ENCODE measurements at regions not wholly inside any gene's neighbourhood (a gene's known extent, or its start where the extent isn't known, plus 50 kb on each side); places are given as distances from the start of the nearest gene placed in this dataset.

- TF ChIP-seq CTCF (IDR thresholded peaks at IDR 0.05; ENCODE audit: control extremely low read depth in 1 of 3, insufficient read depth in 1 of 3, low read depth in 1 of 3, low read length in 3 of 3) (no peak), JUN (IDR thresholded peaks at IDR 0.05; ENCODE audit: low read depth, low read length) (no peak), RFX5 (IDR thresholded peaks at IDR 0.05; ENCODE audit: borderline replicate concordance, low read depth, low read length) (no peak), JUND (IDR thresholded peaks at IDR 0.05; ENCODE audit: low read length) (no peak), TBP (IDR thresholded peaks at IDR 0.05; ENCODE audit: low read depth, low read length) (no peak), RNF2 (IDR thresholded peaks at IDR 0.05; ENCODE audit: borderline replicate concordance, low read depth, low read length, missing control alignments, poor library complexity, severe bottlenecking) (no peak), EP300 (IDR thresholded peaks at IDR 0.05; ENCODE audit: borderline replicate concordance in 1 of 2, low read depth in 2 of 2, low read length in 2 of 2) (no peak), SP1 (IDR thresholded peaks at IDR 0.05; ENCODE audit: low read depth, low read length) (no peak), GTF2F1 (IDR thresholded peaks at IDR 0.05; ENCODE audit: borderline replicate concordance, low read depth, low read length) (no peak), EGR1 (IDR thresholded peaks at IDR 0.05; ENCODE audit: borderline replicate concordance, low read depth, low read length) (no peak), SP4 (IDR thresholded peaks at IDR 0.05; ENCODE audit: low read length) (no peak)
Measured at GRCh38 chr9:89868100-89868499, 263.3 kb downstream of the GADD45G start.

Data from H1 (cell line).